ENCODE measurements at regions not wholly inside any gene's neighbourhood (a gene's known extent, or its start where the extent isn't known, plus 50 kb on each side); places are given as distances from the start of the nearest gene placed in this dataset.

DNA sequence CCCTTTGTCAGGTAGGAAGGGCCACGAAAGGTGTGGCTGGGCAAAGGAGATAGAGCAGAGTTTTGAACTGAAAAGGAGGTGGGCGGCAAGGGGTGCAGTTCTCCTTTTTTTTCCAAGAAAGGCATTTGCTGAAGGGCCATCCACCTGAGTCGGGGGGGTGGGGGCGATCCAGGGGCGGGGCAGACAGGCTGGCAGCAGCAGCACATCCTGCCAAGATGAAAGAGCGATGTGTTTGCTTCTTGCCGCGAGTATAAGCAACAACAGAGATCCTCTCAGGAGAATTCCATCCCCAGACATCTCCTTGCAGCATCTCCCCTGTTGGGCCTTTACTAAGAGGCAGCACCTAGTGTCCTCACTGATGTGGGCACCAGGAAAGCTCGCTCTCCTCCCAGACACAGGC, 516.5 kb downstream of the CD83 start:
- Histone ChIP-seq H3K27me3 (replicated peaks) (no peaks in the 10 kb centered on the region), H3K4me3 (ENCODE audit: low read depth, low read length) (no peak overlapping the region), H3K36me3 (replicated peaks) (no peaks in the 10 kb centered on the region), H3K27ac (no peak overlapping the region)
- TF ChIP-seq, protein P1, sequence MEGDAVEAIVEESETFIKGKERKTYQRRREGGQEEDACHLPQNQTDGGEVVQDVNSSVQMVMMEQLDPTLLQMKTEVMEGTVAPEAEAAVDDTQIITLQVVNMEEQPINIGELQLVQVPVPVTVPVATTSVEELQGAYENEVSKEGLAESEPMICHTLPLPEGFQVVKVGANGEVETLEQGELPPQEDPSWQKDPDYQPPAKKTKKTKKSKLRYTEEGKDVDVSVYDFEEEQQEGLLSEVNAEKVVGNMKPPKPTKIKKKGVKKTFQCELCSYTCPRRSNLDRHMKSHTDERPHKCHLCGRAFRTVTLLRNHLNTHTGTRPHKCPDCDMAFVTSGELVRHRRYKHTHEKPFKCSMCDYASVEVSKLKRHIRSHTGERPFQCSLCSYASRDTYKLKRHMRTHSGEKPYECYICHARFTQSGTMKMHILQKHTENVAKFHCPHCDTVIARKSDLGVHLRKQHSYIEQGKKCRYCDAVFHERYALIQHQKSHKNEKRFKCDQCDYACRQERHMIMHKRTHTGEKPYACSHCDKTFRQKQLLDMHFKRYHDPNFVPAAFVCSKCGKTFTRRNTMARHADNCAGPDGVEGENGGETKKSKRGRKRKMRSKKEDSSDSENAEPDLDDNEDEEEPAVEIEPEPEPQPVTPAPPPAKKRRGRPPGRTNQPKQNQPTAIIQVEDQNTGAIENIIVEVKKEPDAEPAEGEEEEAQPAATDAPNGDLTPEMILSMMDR (IDR thresholded peaks at IDR 0.05; ENCODE audit: low read depth, low read length, missing control alignments) = no peak
- no peak for DNase-seq
- in situ Hi-C loops (cut with HindIII; ENCODE audit: low pct_ligation_motif_present, low sequenced_read_pairs) = no loop called here

DNA sequence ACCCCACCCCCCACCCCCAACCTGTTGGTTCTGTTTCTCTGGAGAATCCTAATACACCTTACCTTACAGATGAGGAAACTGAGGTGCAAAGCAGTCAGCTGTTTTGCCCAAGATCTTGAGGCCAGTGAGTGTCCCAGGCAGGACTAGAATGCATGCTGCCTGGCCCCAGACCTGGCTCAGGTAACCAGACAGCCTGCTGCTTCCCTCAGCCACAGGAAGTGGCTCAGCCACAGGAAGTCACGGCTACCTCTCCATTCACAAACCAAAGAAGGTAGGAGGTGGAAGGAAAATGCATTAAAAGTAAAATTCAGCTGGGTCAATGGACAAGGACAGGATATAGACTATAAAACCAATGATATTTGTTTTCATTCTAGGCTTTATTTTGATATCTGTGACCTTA, 517.6 kb downstream of the CD83 start:
- H3K27ac ChIP-seq = no peak overlapping the region
- in situ Hi-C loops (cut with HindIII; ENCODE audit: low pct_ligation_motif_present, low sequenced_read_pairs) = no loop called here
- no peak overlapping the region for H3K4me3 ChIP-seq (ENCODE audit: low read depth, low read length)
- no peak for DNase-seq
- no peaks in the 10 kb centered on the region for H3K36me3 ChIP-seq (replicated peaks)
- TF ChIP-seq, protein P1 (IDR thresholded peaks at IDR 0.05; ENCODE audit: low read depth, low read length, missing control alignments) = no peak
- H3K27me3 ChIP-seq (replicated peaks) = no peaks in the 10 kb centered on the region

- TF ChIP-seq, protein P1 (IDR thresholded peaks at IDR 0.05; ENCODE audit: low read depth, low read length, missing control alignments) = no peak
- no peaks in the 10 kb centered on the region for H3K27me3 ChIP-seq (replicated peaks)
- DNase-seq = no peak
- H3K27ac ChIP-seq = no peak overlapping the region
- no peak overlapping the region for H3K4me3 ChIP-seq (ENCODE audit: low read depth, low read length)
- in situ Hi-C loops (cut with HindIII; ENCODE audit: low pct_ligation_motif_present, low sequenced_read_pairs) = no loop called here
- H3K36me3 ChIP-seq (replicated peaks) = no peaks in the 10 kb centered on the region
Observed at GRCh38 chr6:14635934-14636591, 518.5 kb downstream of the CD83 start.

DNA sequence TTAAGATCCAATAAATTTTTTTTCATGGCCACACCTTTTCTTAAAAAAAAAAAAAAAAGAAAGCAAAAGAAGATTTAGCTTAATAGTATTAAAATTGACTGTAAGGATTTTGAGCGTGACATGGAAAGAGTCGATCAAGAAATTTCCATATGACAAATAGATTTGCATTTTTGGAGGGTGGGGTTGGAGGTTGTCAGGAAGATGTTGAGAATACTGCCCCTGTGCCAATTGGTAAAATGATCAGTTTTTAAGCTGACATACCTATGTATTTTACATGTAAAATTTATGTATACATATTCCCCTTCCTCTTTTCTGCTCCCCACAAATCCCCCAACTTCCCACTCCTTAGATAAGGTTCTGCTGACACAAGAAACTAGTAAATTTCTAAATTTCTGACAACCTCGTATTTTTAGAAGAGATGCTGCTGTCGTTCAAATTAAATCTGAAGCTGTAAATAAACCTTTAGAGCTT, 520.9 kb downstream of the CD83 start:
- no peak for DNase-seq
- Histone ChIP-seq H3K36me3 (replicated peaks) (no peaks in the 10 kb centered on the region), H3K27ac (no peak overlapping the region), H3K4me3 (ENCODE audit: low read depth, low read length) (no peak overlapping the region), H3K27me3 (replicated peaks) (no peaks in the 10 kb centered on the region)
- in situ Hi-C loops (cut with HindIII; ENCODE audit: low pct_ligation_motif_present, low sequenced_read_pairs) = no loop called here
- TF ChIP-seq, protein P1 (IDR thresholded peaks at IDR 0.05; ENCODE audit: low read depth, low read length, missing control alignments) = no peak

- peak; percentile 22 for DNase-seq
- Histone ChIP-seq H3K36me3 (replicated peaks) (no peaks in the 10 kb centered on the region), H3K27ac (no peak overlapping the region), H3K27me3 (replicated peaks) (no peaks in the 10 kb centered on the region), H3K4me3 (ENCODE audit: low read depth, low read length) (peak overlapping the region; percentile 17)
- TF ChIP-seq, protein P1 (IDR thresholded peaks at IDR 0.05; ENCODE audit: low read depth, low read length, missing control alignments) = no peak
- in situ Hi-C loops (cut with HindIII; ENCODE audit: low pct_ligation_motif_present, low sequenced_read_pairs) = no loop called here
Observed at GRCh38 chr6:14638906-14639761, 521.6 kb downstream of the CD83 start.
